Hippocampal formation (tissue), 2 donors: ENCODE measurements at regions not wholly inside any gene's neighbourhood (a gene's known extent, or its start where the extent isn't known, plus 50 kb on each side); places are given as distances from the start of the nearest gene placed in this dataset.

ENCODE experiments used
- DNase-seq, 2 donors: peaks; one replicate each; lab custom pipeline; 2025; lab: John Stamatoyannopoulos, UW

- no peak for DNase-seq
These were observed 122.0 kb upstream of the B3GALT2 start for GRCh38 chr1:193308438-193308837.

DNA sequence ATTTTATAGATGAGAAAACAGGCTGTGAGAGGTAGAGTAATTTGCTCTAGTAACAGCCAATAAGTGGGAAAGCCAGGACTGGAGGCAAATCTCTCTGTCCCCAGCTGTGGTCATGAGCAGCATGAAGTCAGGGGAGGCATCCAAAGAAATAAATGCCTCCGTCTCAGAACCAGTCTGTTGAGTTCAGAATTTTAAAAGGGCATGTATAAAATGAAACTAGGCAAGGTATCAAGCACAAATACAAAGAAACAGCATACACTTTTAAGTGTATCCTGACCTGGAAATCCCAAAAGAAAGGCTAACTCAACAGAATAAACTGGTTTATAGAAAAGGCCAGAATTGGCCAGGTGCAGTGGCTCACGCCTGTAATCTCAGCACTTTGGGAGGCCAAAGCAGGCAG lies 120.0 kb upstream of the B3GALT2 start:
- DNase-seq = no peak
